Right atrium auricular region (tissue), 2 donors: ENCODE measurements at regions not wholly inside any gene's neighbourhood (a gene's known extent, or its start where the extent isn't known, plus 50 kb on each side); places are given as distances from the start of the nearest gene placed in this dataset.

Experiments
- DNase-seq: peaks from one replicate; pipeline ENCODE4 v3.0.0-alpha.2; 2019; ENCODE audit warnings: low spot score
- H3K27ac ChIP-seq, 2 donors: fragments of 200-600 bp; sonication (generic); 1 replicate in 1 of 2; 2 replicates in 1 of 2; pipeline ENCODE4 v1.5.1; 2016 to 2019
- H3K27me3 ChIP-seq, 2 donors: fragments of 200-600 bp; sonication (generic); one replicate each; pipeline versions ENCODE4 v1.5.1 to v1.6.0; 2017 to 2019
- H3K36me3 ChIP-seq: fragments of 200-600 bp; sonication (generic); one replicate; pipeline ENCODE4 v1.5.1; 2016
- H3K4me1 ChIP-seq, 2 donors: fragments of 200-600 bp; sonication (generic); one replicate each; pipeline versions ENCODE4 v1.5.1 to v1.6.0; 2017 to 2019
- H3K4me3 ChIP-seq, 2 donors: fragments of 200-600 bp; sonication (generic); 1 replicate in 1 of 2; 2 replicates in 1 of 2; pipeline ENCODE4 v1.5.1; 2017 to 2019; ENCODE audit warnings: mild to moderate bottlenecking in 1 of 2, moderate library complexity in 1 of 2
- H3K9me3 ChIP-seq, 2 donors: fragments of 200-600 bp; sonication (generic); one replicate each; pipeline ENCODE4 v1.5.1; 2019
- CTCF ChIP-seq, 2 donors: fragments of 200-600 bp; sonication (generic); IDR thresholded peaks; one replicate each; pipeline ENCODE4 v1.5.1; 2019; ENCODE audit warnings: antibody characterized with exemption in 2 of 2

DNA sequence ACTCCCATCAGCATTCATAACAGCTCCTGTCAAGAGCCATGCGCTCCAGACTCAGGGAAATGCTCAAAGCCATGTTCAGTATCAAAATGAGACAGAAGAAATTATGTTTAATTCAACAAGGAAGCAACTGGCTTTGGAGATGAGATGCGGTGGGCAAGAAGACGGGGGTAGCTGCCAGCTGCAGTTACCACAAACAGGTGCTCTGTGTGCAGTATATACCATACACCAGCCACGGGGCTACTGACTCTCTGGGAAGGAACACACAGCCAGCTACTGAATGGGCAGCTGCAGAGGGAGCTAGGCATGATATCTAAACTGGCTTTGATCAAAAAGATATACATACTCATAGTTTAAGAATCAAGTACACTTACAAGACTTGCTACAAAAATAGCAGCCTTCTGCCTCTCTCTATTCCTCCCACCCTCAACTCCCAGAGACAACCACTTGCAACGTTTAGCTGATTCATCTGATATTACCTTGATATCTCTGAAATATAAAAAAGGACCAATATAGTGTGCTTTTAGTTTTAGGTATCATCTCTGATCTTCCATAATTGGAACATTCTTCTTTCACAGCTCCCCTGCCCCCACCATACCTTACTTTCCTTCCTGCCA lies 593.0 kb downstream of the UQCRFS1 start:
- Histone ChIP-seq H3K27me3 (no peaks in the 10 kb centered on the region), H3K27ac (no peak overlapping the region), H3K4me1 (no peaks in the 10 kb centered on the region), H3K9me3 (peaks cover 0 to 7% of the 10 kb centered on the region in 2 donors), H3K36me3 (no peaks in the 10 kb centered on the region), H3K4me3 (no peak overlapping the region)
- DNase-seq: peak; percentile 42
- TF ChIP-seq CTCF (IDR thresholded peaks at IDR 0.05): no peak

DNA sequence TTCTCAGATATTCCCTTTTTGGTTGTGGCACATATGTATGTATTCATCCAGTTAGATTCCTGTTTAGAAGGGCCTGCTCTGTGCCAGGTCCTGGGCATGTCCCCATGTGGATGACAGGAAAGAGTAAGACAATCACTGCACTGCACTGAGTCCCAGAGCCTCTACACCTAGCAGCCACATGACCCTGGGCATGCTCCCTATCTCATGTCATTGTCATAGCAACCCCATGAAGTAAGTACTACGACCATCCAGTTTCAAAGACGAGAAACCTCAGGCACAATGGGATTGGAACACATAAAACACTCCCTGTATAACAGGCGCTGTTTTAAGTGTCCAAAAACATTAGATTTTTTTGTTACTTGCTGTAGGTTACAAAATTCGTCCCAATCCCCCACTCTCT lies 594.4 kb downstream of the UQCRFS1 start:
- DNase-seq: peak; percentile 7
- Histone ChIP-seq H3K27ac (no peak overlapping the region), H3K9me3 (peaks cover 0 to 11% of the 10 kb centered on the region in 2 donors), H3K27me3 (no peaks in the 10 kb centered on the region), H3K36me3 (no peaks in the 10 kb centered on the region), H3K4me3 (no peak overlapping the region), H3K4me1 (no peaks in the 10 kb centered on the region)
- no peak for TF ChIP-seq CTCF (IDR thresholded peaks at IDR 0.05)

DNA sequence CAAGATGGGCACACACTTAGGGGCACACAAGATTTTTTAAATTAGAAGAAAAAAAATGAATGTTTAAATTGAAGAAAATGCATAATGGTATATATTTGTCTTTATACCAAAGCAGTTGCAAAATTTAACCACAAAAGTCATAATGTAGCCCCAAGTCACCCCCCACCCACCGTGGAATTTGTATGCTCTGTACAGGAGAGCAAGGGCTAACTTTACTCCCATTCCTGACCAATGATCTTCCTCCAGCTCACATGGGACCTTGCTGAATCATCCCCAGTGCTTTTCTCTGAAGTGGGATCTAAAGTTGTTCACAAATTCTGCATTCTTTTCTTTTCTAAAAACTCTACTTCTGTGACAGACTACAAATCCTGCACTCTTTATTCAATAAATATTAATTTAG lies 597.0 kb downstream of the UQCRFS1 start:
- Histone ChIP-seq H3K9me3 (peaks cover 0 to 11% of the 10 kb centered on the region in 2 donors), H3K27me3 (no peaks in the 10 kb centered on the region), H3K4me1 (no peaks in the 10 kb centered on the region), H3K27ac (no peak overlapping the region), H3K36me3 (no peaks in the 10 kb centered on the region), H3K4me3 (no peak overlapping the region)
- no peak for TF ChIP-seq CTCF (IDR thresholded peaks at IDR 0.05)
- no peak for DNase-seq

DNA sequence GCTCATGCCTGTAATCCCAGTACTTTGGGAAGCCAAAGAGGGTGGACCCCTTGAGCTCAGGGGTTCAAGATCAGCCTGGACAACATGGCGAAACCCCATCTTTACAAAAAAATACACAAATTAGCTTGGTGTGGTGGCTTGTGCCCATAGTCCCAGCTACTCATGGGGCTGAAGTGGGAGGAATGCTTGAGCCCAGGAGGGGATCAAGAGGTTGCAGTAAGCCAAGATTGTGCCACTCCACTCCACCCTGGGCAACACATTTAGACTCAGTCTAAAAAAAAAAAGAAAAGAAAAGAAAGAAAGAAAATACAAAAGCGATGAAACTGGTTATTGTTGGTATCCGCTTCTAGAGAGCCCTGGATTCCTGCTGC lies 597.4 kb downstream of the UQCRFS1 start:
- no peak overlapping the region for H3K4me3 ChIP-seq
- H3K27me3 ChIP-seq: no peaks in the 10 kb centered on the region
- H3K36me3 ChIP-seq: no peaks in the 10 kb centered on the region
- H3K9me3 ChIP-seq: peaks cover 0 to 11% of the 10 kb centered on the region in 2 donors
- peak; percentile 11 for DNase-seq
- no peak overlapping the region for H3K27ac ChIP-seq
- H3K4me1 ChIP-seq: no peaks in the 10 kb centered on the region
- TF ChIP-seq CTCF (IDR thresholded peaks at IDR 0.05): no peak

- TF ChIP-seq CTCF (IDR thresholded peaks at IDR 0.05): no peak
- Histone ChIP-seq H3K4me1 (no peaks in the 10 kb centered on the region), H3K27ac (no peak overlapping the region), H3K9me3 (peaks cover 0 to 11% of the 10 kb centered on the region in 2 donors), H3K27me3 (no peaks in the 10 kb centered on the region), H3K36me3 (no peaks in the 10 kb centered on the region), H3K4me3 (no peak overlapping the region)
- peak; percentile 5 for DNase-seq
Observed at GRCh38 chr19:28614634-28615545, 598.1 kb downstream of the UQCRFS1 start.
